AG04450 (cell line): ENCODE measurements at regions not wholly inside any gene's neighbourhood (a gene's known extent, or its start where the extent isn't known, plus 50 kb on each side); places are given as distances from the start of the nearest gene placed in this dataset.
"Not testable (repeated sequence)": the region's sequence is repeated elsewhere in the genome, so short reads cannot be mapped to it uniquely, and the experiment has no call there.

ENCODE experiments used
- CTCF ChIA-PET: fragments of 300-600, 350-600 bp; formaldehyde crosslinking; extraction: SDS; loops from one replicate; lab custom pipeline; 2022; ENCODE audit warnings: antibody characterized with exemption, inconsistent platforms; lab: Charles Lee
- POLR2A ChIA-PET: fragments of 350-600 bp; formaldehyde crosslinking; extraction: SDS; loops from one replicate; lab custom pipeline; 2021; ENCODE audit warnings: antibody characterized with exemption, inconsistent platforms; lab: Yijun Ruan, JAX
- DNase-seq: peaks from one replicate; pipeline ENCODE4 v3.0.0-alpha.2; 2011; ENCODE audit warnings: low read depth, low spot score
- H3K27ac ChIP-seq: one replicate; pipeline ENCODE4 v1.5.1; 2012; ENCODE audit warnings: low read depth, low read length, control low read depth
- H3K27me3 ChIP-seq: one replicate; pipeline ENCODE4 v1.6.0; 2012; ENCODE audit warnings: low read length; ENCODE audit not compliant: control insufficient read depth, insufficient read depth
- H3K4me3 ChIP-seq: 2 replicates; pipeline ENCODE4 v1.5.1; 2011; ENCODE audit warnings: mild to moderate bottlenecking, low read depth, low read length, control low read depth
- H3K9me3 ChIP-seq: 2 replicates; pipeline ENCODE4 v1.5.1; 2012; ENCODE audit warnings: low read length; ENCODE audit not compliant: control insufficient read depth, insufficient read depth
- TF ChIP-seq, protein P1 (sequence below): IDR thresholded peaks from 2 replicates; pipeline ENCODE4 v1.5.1; 2011; ENCODE audit warnings: low read depth, low read length, control low read depth, inconsistent platforms

DNA sequence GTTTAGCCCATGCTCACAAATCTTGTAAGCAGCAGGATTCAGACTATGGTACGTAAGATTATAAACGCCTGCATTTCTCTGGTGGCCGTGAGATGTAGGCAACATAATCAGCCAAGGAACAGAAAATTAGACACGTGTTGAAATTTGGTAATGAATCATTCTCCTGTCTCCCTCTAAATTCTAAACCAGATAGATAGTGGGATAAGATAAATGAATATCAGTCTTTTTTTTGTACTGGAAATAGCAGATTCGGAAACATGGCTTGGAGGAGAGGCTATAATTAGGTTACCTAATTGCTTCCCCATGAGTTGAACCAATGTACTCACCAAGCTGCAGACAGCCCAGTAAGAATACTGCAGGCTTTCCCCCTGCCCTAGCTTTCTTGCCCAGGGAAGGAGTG, 172.3 kb downstream of the TGFB2 start:
- no peak for DNase-seq
- no peaks in the 10 kb centered on the region for H3K9me3 ChIP-seq
- no peak overlapping the region for H3K4me3 ChIP-seq
- ChIA-PET POLR2A (no interaction called here), CTCF (interaction anchor here (1.0 to 1.1 kb wide), 2 partner anchors 12 to 1295 kb away, joined by 3 to 8 read pairs; no protein-coding TSS in a partner anchor)
- H3K27me3 ChIP-seq = no peaks in the 10 kb centered on the region
- TF ChIP-seq, protein P1, sequence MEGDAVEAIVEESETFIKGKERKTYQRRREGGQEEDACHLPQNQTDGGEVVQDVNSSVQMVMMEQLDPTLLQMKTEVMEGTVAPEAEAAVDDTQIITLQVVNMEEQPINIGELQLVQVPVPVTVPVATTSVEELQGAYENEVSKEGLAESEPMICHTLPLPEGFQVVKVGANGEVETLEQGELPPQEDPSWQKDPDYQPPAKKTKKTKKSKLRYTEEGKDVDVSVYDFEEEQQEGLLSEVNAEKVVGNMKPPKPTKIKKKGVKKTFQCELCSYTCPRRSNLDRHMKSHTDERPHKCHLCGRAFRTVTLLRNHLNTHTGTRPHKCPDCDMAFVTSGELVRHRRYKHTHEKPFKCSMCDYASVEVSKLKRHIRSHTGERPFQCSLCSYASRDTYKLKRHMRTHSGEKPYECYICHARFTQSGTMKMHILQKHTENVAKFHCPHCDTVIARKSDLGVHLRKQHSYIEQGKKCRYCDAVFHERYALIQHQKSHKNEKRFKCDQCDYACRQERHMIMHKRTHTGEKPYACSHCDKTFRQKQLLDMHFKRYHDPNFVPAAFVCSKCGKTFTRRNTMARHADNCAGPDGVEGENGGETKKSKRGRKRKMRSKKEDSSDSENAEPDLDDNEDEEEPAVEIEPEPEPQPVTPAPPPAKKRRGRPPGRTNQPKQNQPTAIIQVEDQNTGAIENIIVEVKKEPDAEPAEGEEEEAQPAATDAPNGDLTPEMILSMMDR = no peak
- no peak overlapping the region for H3K27ac ChIP-seq

GRCh38 chr1:218518216-218518740, 173.1 kb downstream of the TGFB2 start:
- no peak overlapping the region for H3K27ac ChIP-seq
- no peak for DNase-seq
- ChIA-PET CTCF (interaction anchor here (1.0 kb wide), 1 partner anchor 13 kb away, joined by 8 read pairs; no protein-coding TSS in a partner anchor), POLR2A (no interaction called here)
- H3K9me3 ChIP-seq = no peaks in the 10 kb centered on the region
- TF ChIP-seq, protein P1 = no peak
- no peak overlapping the region for H3K4me3 ChIP-seq
- H3K27me3 ChIP-seq = no peaks in the 10 kb centered on the region

DNA sequence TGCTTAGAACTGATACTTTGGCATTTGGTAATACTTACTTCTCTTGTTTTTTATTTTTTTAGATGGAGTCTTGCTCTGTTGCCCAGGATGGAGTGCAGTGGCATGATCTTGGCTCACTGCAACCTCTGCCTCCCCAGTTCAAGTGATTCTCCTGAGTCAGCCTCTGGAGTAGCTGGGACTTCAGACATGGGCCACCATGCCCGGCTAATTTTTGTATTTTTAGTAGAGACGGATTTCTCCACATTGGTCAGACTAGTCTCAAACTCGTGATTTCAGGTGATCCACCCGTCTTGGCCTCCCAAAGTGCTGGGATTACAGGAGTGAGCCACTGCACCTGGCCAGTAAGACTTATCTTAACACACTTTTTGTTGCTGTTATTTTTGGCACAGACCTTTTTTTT, 175.5 kb downstream of the TGFB2 start:
- CTCF ChIA-PET = interaction anchor here (0.6 kb wide), 1 partner anchor 847 kb away, joined by 4 read pairs; no protein-coding TSS in a partner anchor
- DNase-seq, H3K4me3 ChIP-seq, H3K9me3 ChIP-seq, POLR2A ChIA-PET, H3K27me3 ChIP-seq, H3K27ac ChIP-seq: not testable (repeated sequence)

DNA sequence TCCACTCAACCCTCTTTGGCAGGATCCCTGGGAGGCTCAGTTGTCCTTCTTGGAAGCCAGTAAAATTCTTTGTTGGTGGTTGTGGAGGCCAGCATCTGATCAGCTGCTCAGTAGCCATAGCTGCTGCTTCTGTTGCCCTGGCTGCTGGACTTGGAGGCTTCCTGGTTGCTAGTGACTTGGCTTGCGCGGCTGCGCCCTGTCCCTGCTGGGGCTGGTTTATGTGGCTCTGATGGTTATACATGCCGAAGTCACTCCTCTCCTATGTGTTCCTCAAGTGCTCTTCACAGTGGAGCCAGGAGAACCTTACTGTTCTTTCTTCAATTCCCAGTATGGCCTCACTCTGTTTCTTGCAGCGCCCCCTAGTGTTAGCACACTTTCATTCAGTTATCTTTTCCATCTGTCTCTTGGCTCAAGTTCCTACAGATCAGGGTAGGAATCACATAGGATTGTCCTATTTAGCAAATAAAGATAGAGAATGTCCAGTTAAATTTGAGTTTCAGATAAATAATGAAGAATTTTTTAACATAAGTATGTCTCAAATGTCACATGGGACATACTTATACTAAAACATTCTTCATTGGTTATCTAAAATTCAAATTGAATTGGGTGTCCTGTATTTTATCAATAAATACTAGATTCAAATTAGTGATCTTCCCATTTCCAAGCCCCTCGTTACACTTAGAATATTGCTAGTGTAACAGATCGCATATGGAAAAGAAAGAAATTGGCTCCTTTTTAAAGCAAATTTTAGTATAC, 176.5 kb downstream of the TGFB2 start:
- Histone ChIP-seq H3K27ac (no peak overlapping the region), H3K4me3 (no peak overlapping the region), H3K9me3 (no peaks in the 10 kb centered on the region), H3K27me3 (no peaks in the 10 kb centered on the region)
- ChIA-PET CTCF (interaction anchor here (0.6 to 0.7 kb wide), 2 partner anchors 28 to 305 kb away, joined by 3 read pairs; no protein-coding TSS in a partner anchor), POLR2A (no interaction called here)
- TF ChIP-seq, protein P1 = peak; percentile 40
- no peak for DNase-seq

- CTCF ChIA-PET = interaction anchor here (0.5 to 1.6 kb wide), 3 partner anchors 10 to 164 kb away, joined by 3 to 4 read pairs (median 4); no protein-coding TSS in a partner anchor
- POLR2A ChIA-PET = no interaction called here
- DNase-seq = no peak
These were observed 179.4 kb downstream of the TGFB2 start for GRCh38 chr1:218524526-218524925.

More at GRCh38 chr1:218524526-218524925, 179.4 kb downstream of the TGFB2 start:
- Histone ChIP-seq H3K27me3 (no peaks in the 10 kb centered on the region), H3K4me3 (no peak overlapping the region), H3K9me3 (no peaks in the 10 kb centered on the region), H3K27ac (no peak overlapping the region)
- TF ChIP-seq, protein P1 = no peak
